Osteocyte (in vitro differentiated cells): ENCODE measurements at regions not wholly inside any gene's neighbourhood (a gene's known extent, or its start where the extent isn't known, plus 50 kb on each side); places are given as distances from the start of the nearest gene placed in this dataset.

Source experiments
- DNase-seq: peaks from one replicate; pipeline ENCODE4 v3.0.0; 2021; ENCODE audit warnings: mixed read lengths; ENCODE audit not compliant: unreplicated experiment; ENCODE audit errors: extremely low spot score
- H3K27ac Mint-ChIP-seq: one replicate; pipeline ENCODE4 v1.8.0; 2021; ENCODE audit warnings: mild to moderate bottlenecking, mixed read lengths; ENCODE audit not compliant: unreplicated experiment
- H3K27me3 Mint-ChIP-seq: one replicate; pipeline ENCODE4 v1.8.0; 2021; ENCODE audit warnings: mixed read lengths; ENCODE audit not compliant: unreplicated experiment
- H3K36me3 Mint-ChIP-seq: one replicate; pipeline ENCODE4 v1.8.0; 2021; ENCODE audit warnings: mixed read lengths; ENCODE audit not compliant: unreplicated experiment
- H3K4me1 Mint-ChIP-seq: one replicate; pipeline ENCODE4 v1.8.0; 2021; ENCODE audit warnings: mixed read lengths; ENCODE audit not compliant: unreplicated experiment
- H3K4me3 Mint-ChIP-seq: one replicate; pipeline ENCODE4 v1.8.0; 2021; ENCODE audit warnings: mild to moderate bottlenecking, moderate library complexity, mixed read lengths; ENCODE audit not compliant: unreplicated experiment
- H3K9me3 Mint-ChIP-seq: one replicate; pipeline ENCODE4 v1.8.0; 2021; ENCODE audit warnings: mixed read lengths; ENCODE audit not compliant: unreplicated experiment
- TF ChIP-seq, protein P1 (sequence below): fragments of 200-600 bp; sonication (generic); IDR thresholded peaks from 2 replicates; pipeline ENCODE4 v1.5.0; 2021; ENCODE audit warnings: antibody characterized with exemption, mild to moderate bottlenecking, moderate library complexity

- Mint-ChIP-seq H3K27ac (no peak overlapping the region), H3K36me3 (no peaks in the 10 kb centered on the region), H3K27me3 (no peaks in the 10 kb centered on the region), H3K4me3 (no peak overlapping the region), H3K9me3 (no peaks in the 10 kb centered on the region), H3K4me1 (no peaks in the 10 kb centered on the region)
- TF ChIP-seq, protein P1, sequence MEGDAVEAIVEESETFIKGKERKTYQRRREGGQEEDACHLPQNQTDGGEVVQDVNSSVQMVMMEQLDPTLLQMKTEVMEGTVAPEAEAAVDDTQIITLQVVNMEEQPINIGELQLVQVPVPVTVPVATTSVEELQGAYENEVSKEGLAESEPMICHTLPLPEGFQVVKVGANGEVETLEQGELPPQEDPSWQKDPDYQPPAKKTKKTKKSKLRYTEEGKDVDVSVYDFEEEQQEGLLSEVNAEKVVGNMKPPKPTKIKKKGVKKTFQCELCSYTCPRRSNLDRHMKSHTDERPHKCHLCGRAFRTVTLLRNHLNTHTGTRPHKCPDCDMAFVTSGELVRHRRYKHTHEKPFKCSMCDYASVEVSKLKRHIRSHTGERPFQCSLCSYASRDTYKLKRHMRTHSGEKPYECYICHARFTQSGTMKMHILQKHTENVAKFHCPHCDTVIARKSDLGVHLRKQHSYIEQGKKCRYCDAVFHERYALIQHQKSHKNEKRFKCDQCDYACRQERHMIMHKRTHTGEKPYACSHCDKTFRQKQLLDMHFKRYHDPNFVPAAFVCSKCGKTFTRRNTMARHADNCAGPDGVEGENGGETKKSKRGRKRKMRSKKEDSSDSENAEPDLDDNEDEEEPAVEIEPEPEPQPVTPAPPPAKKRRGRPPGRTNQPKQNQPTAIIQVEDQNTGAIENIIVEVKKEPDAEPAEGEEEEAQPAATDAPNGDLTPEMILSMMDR, result no peak
- DNase-seq, result no peak
These were observed 128.9 kb upstream of the LIMCH1 start for GRCh38 chr4:41408859-41409593.

- Mint-ChIP-seq H3K4me1 (no peaks in the 10 kb centered on the region), H3K9me3 (no peaks in the 10 kb centered on the region), H3K27me3 (no peaks in the 10 kb centered on the region), H3K4me3 (no peak overlapping the region), H3K27ac (no peak overlapping the region), H3K36me3 (no peaks in the 10 kb centered on the region)
- no peak for DNase-seq
- TF ChIP-seq, protein P1, result no peak
These were observed 128.4 kb upstream of the LIMCH1 start for GRCh38 chr4:41409594-41409895.

DNA sequence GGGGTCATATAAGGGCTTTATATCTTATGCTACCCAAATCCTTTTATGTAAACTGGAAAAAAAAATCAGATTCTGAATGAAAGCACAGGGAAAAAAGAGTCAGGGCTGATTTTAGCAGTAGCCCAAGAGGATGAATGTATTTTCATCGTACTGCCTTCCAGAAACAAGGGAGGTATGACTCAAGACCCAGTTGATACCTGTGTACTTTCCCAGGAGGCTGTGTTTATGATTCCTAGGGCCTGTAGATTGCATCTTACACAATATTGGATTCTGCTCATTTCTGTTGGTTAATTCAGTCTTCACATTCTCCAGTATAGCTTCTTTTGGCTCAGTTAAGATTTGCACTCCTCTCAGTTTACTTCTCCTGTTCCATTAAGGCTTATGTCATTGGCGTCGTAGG is 127.9 kb upstream of the LIMCH1 start:
- no peak overlapping the region for H3K27ac Mint-ChIP-seq
- no peak for DNase-seq

GRCh38 chr4:41413670-41414411 is 124.1 kb upstream of the LIMCH1 start:
- TF ChIP-seq, protein P1, result no peak
- Mint-ChIP-seq H3K4me1 (no peaks in the 10 kb centered on the region), H3K27me3 (no peaks in the 10 kb centered on the region), H3K9me3 (no peaks in the 10 kb centered on the region), H3K36me3 (no peaks in the 10 kb centered on the region), H3K4me3 (no peak overlapping the region), H3K27ac (no peak overlapping the region)
- no peak for DNase-seq

More for the DNA sequence above, 127.9 kb upstream of the LIMCH1 start:
- Mint-ChIP-seq H3K27me3 (no peaks in the 10 kb centered on the region), H3K36me3 (no peaks in the 10 kb centered on the region), H3K4me1 (no peaks in the 10 kb centered on the region), H3K4me3 (no peak overlapping the region), H3K9me3 (no peaks in the 10 kb centered on the region)
- TF ChIP-seq, protein P1, result no peak

DNA sequence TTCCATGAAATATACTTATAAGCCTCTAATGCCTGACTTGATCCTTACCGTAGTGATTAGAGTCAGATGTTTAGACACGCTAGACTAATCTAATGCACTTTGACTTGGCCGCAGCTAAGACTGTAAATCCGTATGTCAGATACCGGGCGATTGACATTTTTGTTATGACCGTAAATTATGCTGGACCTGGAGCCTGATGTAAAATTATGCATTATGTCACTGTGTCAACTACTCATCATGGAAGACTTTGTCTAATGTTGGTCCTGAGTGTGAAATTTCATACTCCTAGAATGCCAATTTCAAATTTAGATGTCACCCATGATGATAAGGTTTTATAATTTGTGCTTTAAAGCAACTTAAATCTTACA is 123.6 kb upstream of the LIMCH1 start:
- Mint-ChIP-seq H3K9me3 (no peaks in the 10 kb centered on the region), H3K27ac (no peak overlapping the region), H3K4me3 (no peak overlapping the region), H3K27me3 (no peaks in the 10 kb centered on the region), H3K36me3 (no peaks in the 10 kb centered on the region), H3K4me1 (no peaks in the 10 kb centered on the region)
- DNase-seq, result no peak
- TF ChIP-seq, protein P1, result no peak
